RWPE1 (cell line): ENCODE measurements at regions not wholly inside any gene's neighbourhood (a gene's known extent, or its start where the extent isn't known, plus 50 kb on each side); places are given as distances from the start of the nearest gene placed in this dataset.

Source experiments
- CTCF ChIA-PET: fragments of 350-600 bp; sonication (Branson Sonifier 250); formaldehyde crosslinking; extraction: SDS; loops from one replicate; lab custom pipeline; 2021; lab: Yijun Ruan, JAX
- POLR2A ChIA-PET: fragments of 400-600 bp; formaldehyde crosslinking; extraction: SDS; loops from one replicate; lab custom pipeline; 2020; ENCODE audit warnings: antibody characterized with exemption; ENCODE audit not compliant: low non-redundant PET; lab: Yijun Ruan, JAX
- DNase-seq: peaks from one replicate; pipeline ENCODE4 v3.0.0; 2012; ENCODE audit warnings: low spot score
- H3K27ac ChIP-seq: fragments of 450-650 bp; 2 replicates; pipeline ENCODE4 v1.5.1; 2017
- CTCF ChIP-seq: fragments of 450-650 bp; conservative IDR thresholded peaks from 2 replicates; pipeline ENCODE4 v1.5.1; 2017; ENCODE audit warnings: low read depth, mild to moderate bottlenecking

GRCh38 chr1:101379950-101380349 is 143.1 kb downstream of the S1PR1 start:
- CTCF ChIA-PET, result no interaction called here
- H3K27ac ChIP-seq, result no peak overlapping the region
- POLR2A ChIA-PET, result no interaction called here

GRCh38 chr1:101382135-101382534 is 145.3 kb downstream of the S1PR1 start:
- CTCF ChIA-PET, result no interaction called here
- no peak for TF ChIP-seq CTCF

More at GRCh38 chr1:101379950-101380349, 143.1 kb downstream of the S1PR1 start:
- TF ChIP-seq CTCF, result no peak
- no peak for DNase-seq

GRCh38 chr1:101388904-101389546 is 152.2 kb downstream of the S1PR1 start:
- DNase-seq, result no peak
- ChIA-PET POLR2A (no interaction called here), CTCF (no interaction called here)
- TF ChIP-seq CTCF, result no peak
- H3K27ac ChIP-seq, result no peak overlapping the region

More at GRCh38 chr1:101382135-101382534, 145.3 kb downstream of the S1PR1 start:
- no peak for DNase-seq
- POLR2A ChIA-PET, result no interaction called here
- H3K27ac ChIP-seq, result no peak overlapping the region

GRCh38 chr1:101389547-101389929 is 152.7 kb downstream of the S1PR1 start:
- H3K27ac ChIP-seq, result no peak overlapping the region
- CTCF ChIA-PET, result no interaction called here
- no peak for TF ChIP-seq CTCF
- no peak for DNase-seq
- POLR2A ChIA-PET, result no interaction called here

GRCh38 chr1:101392552-101392951 is 155.7 kb downstream of the S1PR1 start:
- DNase-seq, result no peak
- ChIA-PET POLR2A (no interaction called here), CTCF (no interaction called here)

GRCh38 chr1:101394041-101394440 is 157.2 kb downstream of the S1PR1 start:
- TF ChIP-seq CTCF, result no peak
- POLR2A ChIA-PET, result no interaction called here
- CTCF ChIA-PET, result no interaction called here

More at GRCh38 chr1:101392552-101392951, 155.7 kb downstream of the S1PR1 start:
- TF ChIP-seq CTCF, result no peak
- H3K27ac ChIP-seq, result no peak overlapping the region

More at GRCh38 chr1:101394041-101394440, 157.2 kb downstream of the S1PR1 start:
- H3K27ac ChIP-seq, result no peak overlapping the region
- no peak for DNase-seq
